Lower leg skin (tissue), 4 donors: ENCODE measurements at regions not wholly inside any gene's neighbourhood (a gene's known extent, or its start where the extent isn't known, plus 50 kb on each side); places are given as distances from the start of the nearest gene placed in this dataset.

ENCODE experiments used
- DNase-seq, 2 donors: peaks; one replicate each; pipeline ENCODE4 v3.0.0-alpha.2; 2019; ENCODE audit warnings: low spot score in 2 of 2
- H3K4me3 ChIP-seq: fragments of 200-600 bp; sonication (generic); 2 replicates; pipeline ENCODE4 v1.5.1; 2017; ENCODE audit warnings: mild to moderate bottlenecking, low read depth; ENCODE audit not compliant: poor library complexity, severe bottlenecking
- POLR2A ChIP-seq, 2 donors: fragments of 450-650 bp; IDR thresholded peaks; one replicate each; pipeline ENCODE4 v1.6.1; 2016 to 2017; ENCODE audit warnings: antibody characterized with exemption in 2 of 2, mild to moderate bottlenecking in 1 of 2, moderate library complexity in 1 of 2
- whole genome bisulfite sequencing, 2 donors: methylation state at CpG; one replicate each; pipeline ENCODE4 v1.1.5; 2018; 5-methylcytosine and 5-hydroxymethylcytosine counted together
- intact Hi-C: fragments of 100-400 bp; cut with DNase I; formaldehyde crosslinking; loops from one replicate; pipeline ENCODE4 v1.15.0; 2023; ENCODE audit warnings: low total_unique reads
- TF ChIP-seq, protein P1 (sequence below), 3 donors: fragments of 450-650 bp; IDR thresholded peaks; one replicate each; pipeline ENCODE4 v1.5.1; 2016; ENCODE audit warnings: antibody characterized with exemption in 3 of 3, mild to moderate bottlenecking in 3 of 3, moderate library complexity in 2 of 3

DNA sequence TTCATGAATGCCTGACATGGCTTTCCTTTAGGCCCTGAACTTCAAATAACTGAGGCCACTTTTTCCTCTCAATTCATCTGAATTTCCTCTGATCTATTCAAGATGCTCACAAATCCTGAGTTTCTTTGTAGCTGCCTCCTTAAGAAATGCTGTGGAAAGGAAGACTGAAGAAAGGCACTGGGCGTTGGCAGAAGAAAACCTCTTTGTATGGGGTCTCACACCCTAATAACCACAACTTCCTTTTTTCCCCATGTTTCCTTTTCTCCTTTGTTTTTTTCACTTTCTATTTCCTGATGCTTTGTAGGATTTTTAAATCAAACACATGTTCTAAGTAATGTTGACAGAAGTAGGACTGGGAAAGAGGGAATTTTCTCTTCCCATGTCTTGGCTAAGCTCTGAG lies 447.4 kb downstream of the CMPK2 start:
- no peak for DNase-seq
- TF ChIP-seq, protein P1, sequence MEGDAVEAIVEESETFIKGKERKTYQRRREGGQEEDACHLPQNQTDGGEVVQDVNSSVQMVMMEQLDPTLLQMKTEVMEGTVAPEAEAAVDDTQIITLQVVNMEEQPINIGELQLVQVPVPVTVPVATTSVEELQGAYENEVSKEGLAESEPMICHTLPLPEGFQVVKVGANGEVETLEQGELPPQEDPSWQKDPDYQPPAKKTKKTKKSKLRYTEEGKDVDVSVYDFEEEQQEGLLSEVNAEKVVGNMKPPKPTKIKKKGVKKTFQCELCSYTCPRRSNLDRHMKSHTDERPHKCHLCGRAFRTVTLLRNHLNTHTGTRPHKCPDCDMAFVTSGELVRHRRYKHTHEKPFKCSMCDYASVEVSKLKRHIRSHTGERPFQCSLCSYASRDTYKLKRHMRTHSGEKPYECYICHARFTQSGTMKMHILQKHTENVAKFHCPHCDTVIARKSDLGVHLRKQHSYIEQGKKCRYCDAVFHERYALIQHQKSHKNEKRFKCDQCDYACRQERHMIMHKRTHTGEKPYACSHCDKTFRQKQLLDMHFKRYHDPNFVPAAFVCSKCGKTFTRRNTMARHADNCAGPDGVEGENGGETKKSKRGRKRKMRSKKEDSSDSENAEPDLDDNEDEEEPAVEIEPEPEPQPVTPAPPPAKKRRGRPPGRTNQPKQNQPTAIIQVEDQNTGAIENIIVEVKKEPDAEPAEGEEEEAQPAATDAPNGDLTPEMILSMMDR (IDR thresholded peaks at IDR 0.05) = no peak
- TF ChIP-seq POLR2A (IDR thresholded peaks at IDR 0.05) = no peak
- no peak overlapping the region for H3K4me3 ChIP-seq
- intact Hi-C loops = no loop called here
- 19 to 50% methylated on average over 1 of the region's 1 CpG for WGBS, 2 donors

DNA sequence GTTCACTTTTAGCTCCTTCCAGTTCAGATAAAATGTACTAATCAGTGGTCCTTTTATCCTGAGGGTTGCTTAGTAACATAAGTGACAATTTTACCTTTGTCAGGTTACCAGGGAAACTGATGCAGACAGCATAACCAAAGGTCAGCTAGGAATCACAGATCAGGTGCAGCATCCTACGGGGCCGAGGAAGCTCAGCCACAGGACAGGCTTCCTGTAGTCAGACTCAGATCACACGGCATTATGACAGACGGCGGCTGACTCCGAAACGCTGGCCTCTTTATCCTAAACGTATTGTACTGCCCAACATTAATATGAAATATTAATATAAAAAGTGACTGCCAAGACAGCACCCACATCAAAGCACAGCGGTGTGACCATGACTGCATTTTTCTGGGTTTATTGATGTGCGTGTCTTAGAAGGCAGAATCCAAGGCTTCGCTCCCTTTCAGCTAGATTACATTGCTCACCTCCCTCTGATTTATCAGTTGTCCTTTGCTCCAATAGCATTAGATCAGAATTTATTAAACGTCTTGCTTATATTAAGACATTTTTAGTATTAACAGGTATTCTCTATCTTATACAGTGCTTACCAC lies 444.5 kb downstream of the CMPK2 start:
- WGBS, 2 donors = 85 to 86% methylated on average over 12 of the region's 12 CpGs
- intact Hi-C loops = no loop called here
- no peak for DNase-seq
- TF ChIP-seq, protein P1 (IDR thresholded peaks at IDR 0.05) = no peak
- no peak for TF ChIP-seq POLR2A (IDR thresholded peaks at IDR 0.05)
- no peak overlapping the region for H3K4me3 ChIP-seq

DNA sequence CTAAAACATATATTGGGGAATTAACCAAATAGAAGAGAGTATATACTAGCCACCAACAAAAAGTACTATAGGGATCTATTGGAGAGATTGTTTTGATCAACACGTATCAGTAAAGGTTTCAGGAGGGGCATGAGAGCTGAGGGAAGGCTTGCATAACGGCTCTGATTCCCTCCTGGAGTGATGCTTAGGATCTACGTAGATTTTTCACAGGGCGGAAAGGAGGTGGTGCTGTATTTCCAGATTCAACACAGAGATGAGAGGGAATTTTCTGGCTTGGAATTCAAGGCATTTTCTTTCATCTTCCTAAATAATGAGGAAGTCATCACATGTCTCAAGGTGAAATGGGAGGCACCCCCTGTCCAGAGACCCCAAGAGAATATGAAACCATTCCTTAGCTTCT lies 443.8 kb downstream of the CMPK2 start:
- no peak overlapping the region for H3K4me3 ChIP-seq
- no peak for DNase-seq
- intact Hi-C loops = no loop called here
- TF ChIP-seq, protein P1 (IDR thresholded peaks at IDR 0.05) = no peak
- TF ChIP-seq POLR2A (IDR thresholded peaks at IDR 0.05) = no peak
- 61 to 64% methylated on average over 4 of the region's 4 CpGs for WGBS, 2 donors

DNA sequence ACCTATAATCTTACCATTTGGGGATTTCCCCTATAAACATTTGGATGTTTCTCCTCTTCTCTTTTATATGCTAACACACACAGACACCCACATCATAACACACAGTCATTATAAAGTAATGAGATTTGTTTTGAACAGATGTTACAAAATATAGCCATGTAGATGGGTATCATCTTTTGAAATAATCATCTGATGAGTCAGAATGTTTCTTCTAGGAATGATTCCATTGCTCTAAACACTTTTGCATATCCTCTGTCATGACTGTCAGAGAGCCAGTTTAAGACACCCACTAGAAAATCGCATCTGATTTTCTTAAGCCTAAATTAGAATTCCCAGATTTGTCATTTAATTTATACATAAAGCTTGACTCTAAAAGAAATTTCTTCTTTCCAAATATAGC lies 442.6 kb downstream of the CMPK2 start:
- no peak for TF ChIP-seq POLR2A (IDR thresholded peaks at IDR 0.05)
- TF ChIP-seq, protein P1 (IDR thresholded peaks at IDR 0.05) = no peak
- no peak for DNase-seq
- 48 to 64% methylated on average over 1 of the region's 1 CpG for WGBS, 2 donors
- intact Hi-C loops = no loop called here
- H3K4me3 ChIP-seq = no peak overlapping the region

DNA sequence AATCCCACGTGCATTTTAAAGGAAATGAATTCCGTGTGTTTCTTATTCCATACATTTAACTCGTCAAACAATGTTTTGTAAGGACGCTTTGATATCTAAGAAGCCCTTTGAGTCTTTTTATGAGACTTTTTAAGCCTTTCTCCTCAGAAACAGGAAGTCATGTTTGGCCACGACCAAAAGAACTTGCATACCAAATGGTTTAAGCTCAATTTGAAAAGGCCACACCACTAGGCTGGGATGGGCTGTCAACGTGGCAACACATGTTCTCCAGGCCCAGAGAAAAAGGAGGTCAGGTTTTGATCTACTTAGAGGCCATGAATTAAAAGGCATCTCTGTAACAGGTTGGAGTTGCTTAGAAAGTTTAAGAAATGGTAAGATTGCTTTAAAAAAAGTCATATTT lies 441.8 kb downstream of the CMPK2 start:
- DNase-seq = no peak
- 57 to 60% methylated on average over 6 of the region's 6 CpGs for WGBS, 2 donors
- no peak overlapping the region for H3K4me3 ChIP-seq
- no peak for TF ChIP-seq POLR2A (IDR thresholded peaks at IDR 0.05)
- TF ChIP-seq, protein P1 (IDR thresholded peaks at IDR 0.05) = no peak
- intact Hi-C loops = no loop called here

DNA sequence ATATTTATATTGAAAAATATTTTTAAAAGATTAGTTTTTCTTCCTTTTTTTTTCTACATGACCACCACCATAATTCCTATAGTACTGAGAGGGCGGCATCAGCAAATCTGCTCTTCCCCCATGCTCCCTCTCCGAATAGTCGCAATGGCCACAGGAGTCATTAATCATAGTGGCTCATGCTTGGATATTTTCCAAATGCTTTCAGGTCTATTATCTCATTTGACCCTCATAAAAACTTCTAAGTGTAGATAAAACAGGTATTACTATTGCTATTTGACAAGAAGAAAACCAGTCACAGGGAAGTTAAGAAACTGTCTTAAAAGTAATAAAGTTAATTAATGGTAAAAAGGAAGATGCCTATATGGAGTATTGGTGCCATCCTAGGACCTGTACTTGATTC lies 440.7 kb downstream of the CMPK2 start:
- no peak for DNase-seq
- 94 to 96% methylated on average over 3 of the region's 3 CpGs for WGBS, 2 donors
- TF ChIP-seq, protein P1 (IDR thresholded peaks at IDR 0.05) = no peak
- TF ChIP-seq POLR2A (IDR thresholded peaks at IDR 0.05) = no peak
- intact Hi-C loops = no loop called here
- no peak overlapping the region for H3K4me3 ChIP-seq
